Lower leg skin (tissue), 4 donors: ENCODE measurements at regions not wholly inside any gene's neighbourhood (a gene's known extent, or its start where the extent isn't known, plus 50 kb on each side); places are given as distances from the start of the nearest gene placed in this dataset.
A peak's percentile ranks its signal among the peaks of the same experiment; 100 is the strongest.

Experiments used
- DNase-seq, 2 donors: peaks; one replicate each; pipeline ENCODE4 v3.0.0-alpha.2; 2019; ENCODE audit warnings: low spot score in 2 of 2
- H3K4me3 ChIP-seq: fragments of 200-600 bp; sonication (generic); 2 replicates; pipeline ENCODE4 v1.5.1; 2017; ENCODE audit warnings: mild to moderate bottlenecking, low read depth; ENCODE audit not compliant: poor library complexity, severe bottlenecking
- POLR2A ChIP-seq, 2 donors: fragments of 450-650 bp; IDR thresholded peaks; one replicate each; pipeline ENCODE4 v1.6.1; 2016 to 2017; ENCODE audit warnings: antibody characterized with exemption in 2 of 2, mild to moderate bottlenecking in 1 of 2, moderate library complexity in 1 of 2
- WGBS, 2 donors: methylation state at CpG; one replicate each; pipeline ENCODE4 v1.1.5; 2018; 5-methylcytosine and 5-hydroxymethylcytosine counted together
- intact Hi-C: fragments of 100-400 bp; cut with DNase I; formaldehyde crosslinking; loops from one replicate; pipeline ENCODE4 v1.15.0; 2023; ENCODE audit warnings: low total_unique reads
- TF ChIP-seq, protein P1 (sequence below), 3 donors: fragments of 450-650 bp; IDR thresholded peaks; one replicate each; pipeline ENCODE4 v1.5.1; 2016; ENCODE audit warnings: antibody characterized with exemption in 3 of 3, mild to moderate bottlenecking in 3 of 3, moderate library complexity in 2 of 3

DNA sequence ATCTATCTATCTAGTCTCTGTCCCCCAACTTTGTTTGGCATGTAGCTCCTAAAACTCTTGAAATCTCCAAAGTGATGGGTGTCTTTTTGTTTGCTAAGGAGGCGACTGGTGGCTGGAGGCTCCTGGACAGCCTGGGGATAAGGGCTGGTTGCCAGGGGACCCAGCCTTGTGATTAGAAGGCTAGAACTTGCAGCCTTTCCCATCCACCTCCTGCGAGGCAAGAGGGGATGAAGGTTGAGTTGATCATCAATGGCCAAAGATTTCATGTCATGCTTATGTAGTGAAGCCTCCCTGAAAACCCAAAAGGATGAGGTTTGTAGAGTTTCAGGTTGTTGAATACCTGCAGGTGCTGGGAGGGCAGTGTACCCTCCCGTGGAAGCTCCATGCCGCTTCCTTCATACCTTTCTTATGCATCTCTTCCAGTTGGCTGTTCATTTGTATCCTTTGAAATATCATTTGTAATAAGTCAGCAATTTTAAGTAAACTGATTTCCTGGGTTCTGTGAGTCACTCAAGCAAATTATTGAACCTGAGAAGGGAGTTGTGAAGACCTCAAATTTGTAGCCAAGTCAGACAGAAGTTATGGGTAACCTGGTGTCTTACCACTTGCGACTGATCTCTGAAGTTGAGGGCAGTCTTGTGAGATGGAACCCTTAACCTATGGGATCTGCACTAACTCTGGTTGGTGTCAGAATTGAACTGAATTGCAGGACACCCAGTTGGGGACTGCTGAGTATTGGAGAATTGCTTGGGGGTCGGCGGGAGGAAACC, 202.4 kb downstream of the SEC14L1 start:
- intact Hi-C loops, result no loop called here
- peak in 1 of 2 donors; percentile 67 for DNase-seq
- no peak overlapping the region for H3K4me3 ChIP-seq
- 93 to 95% methylated on average over 7 of the region's 7 CpGs for WGBS, 2 donors
- TF ChIP-seq, protein P1, sequence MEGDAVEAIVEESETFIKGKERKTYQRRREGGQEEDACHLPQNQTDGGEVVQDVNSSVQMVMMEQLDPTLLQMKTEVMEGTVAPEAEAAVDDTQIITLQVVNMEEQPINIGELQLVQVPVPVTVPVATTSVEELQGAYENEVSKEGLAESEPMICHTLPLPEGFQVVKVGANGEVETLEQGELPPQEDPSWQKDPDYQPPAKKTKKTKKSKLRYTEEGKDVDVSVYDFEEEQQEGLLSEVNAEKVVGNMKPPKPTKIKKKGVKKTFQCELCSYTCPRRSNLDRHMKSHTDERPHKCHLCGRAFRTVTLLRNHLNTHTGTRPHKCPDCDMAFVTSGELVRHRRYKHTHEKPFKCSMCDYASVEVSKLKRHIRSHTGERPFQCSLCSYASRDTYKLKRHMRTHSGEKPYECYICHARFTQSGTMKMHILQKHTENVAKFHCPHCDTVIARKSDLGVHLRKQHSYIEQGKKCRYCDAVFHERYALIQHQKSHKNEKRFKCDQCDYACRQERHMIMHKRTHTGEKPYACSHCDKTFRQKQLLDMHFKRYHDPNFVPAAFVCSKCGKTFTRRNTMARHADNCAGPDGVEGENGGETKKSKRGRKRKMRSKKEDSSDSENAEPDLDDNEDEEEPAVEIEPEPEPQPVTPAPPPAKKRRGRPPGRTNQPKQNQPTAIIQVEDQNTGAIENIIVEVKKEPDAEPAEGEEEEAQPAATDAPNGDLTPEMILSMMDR (IDR thresholded peaks at IDR 0.05), result no peak
- TF ChIP-seq POLR2A (IDR thresholded peaks at IDR 0.05), result no peak

DNA sequence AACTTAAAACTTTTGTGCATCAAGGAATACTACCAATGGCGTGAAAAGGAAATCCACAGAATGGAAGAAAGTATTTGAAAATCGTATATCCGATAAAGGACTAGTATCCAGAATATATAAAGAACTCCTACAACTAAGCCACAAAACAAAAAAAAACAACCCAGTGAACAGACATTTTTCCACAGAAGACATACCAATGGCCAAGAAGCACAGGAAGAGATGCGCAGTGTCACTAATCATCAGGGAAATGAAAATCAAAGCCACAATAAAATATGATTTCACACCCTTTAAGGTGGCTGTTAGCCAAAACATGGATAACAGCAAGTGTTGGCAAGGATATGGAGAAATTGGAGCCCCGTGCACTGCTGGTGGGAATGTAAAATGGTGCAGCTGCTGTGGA, 203.3 kb downstream of the SEC14L1 start:
- intact Hi-C loops, result no loop called here
- 94 to 95% methylated on average over 5 of the region's 5 CpGs for WGBS, 2 donors
- TF ChIP-seq, protein P1 (IDR thresholded peaks at IDR 0.05), result no peak
- TF ChIP-seq POLR2A (IDR thresholded peaks at IDR 0.05), result no peak
- DNase-seq, result no peak
- no peak overlapping the region for H3K4me3 ChIP-seq

GRCh38 chr17:77345260-77345910, 204.6 kb downstream of the SEC14L1 start:
- H3K4me3 ChIP-seq, result no peak overlapping the region
- 82 to 84% methylated on average over 9 of the region's 9 CpGs for WGBS, 2 donors
- no peak for TF ChIP-seq POLR2A (IDR thresholded peaks at IDR 0.05)
- TF ChIP-seq, protein P1 (IDR thresholded peaks at IDR 0.05), result no peak
- DNase-seq, result peak; percentile 16 to 81
- intact Hi-C loops, result no loop called here

GRCh38 chr17:77346765-77347164, 206.0 kb downstream of the SEC14L1 start:
- H3K4me3 ChIP-seq, result no peak overlapping the region
- TF ChIP-seq POLR2A (IDR thresholded peaks at IDR 0.05), result no peak
- TF ChIP-seq, protein P1 (IDR thresholded peaks at IDR 0.05), result no peak
- DNase-seq, result peak in 1 of 2 donors; percentile 48
- 96 to 98% methylated on average over 3 of the region's 3 CpGs for WGBS, 2 donors
- intact Hi-C loops, result no loop called here

GRCh38 chr17:77347544-77347943, 206.8 kb downstream of the SEC14L1 start:
- WGBS, 2 donors, result 92 to 97% methylated on average over 4 of the region's 4 CpGs
- TF ChIP-seq, protein P1 (IDR thresholded peaks at IDR 0.05), result no peak
- TF ChIP-seq POLR2A (IDR thresholded peaks at IDR 0.05), result no peak
- intact Hi-C loops, result no loop called here
- H3K4me3 ChIP-seq, result no peak overlapping the region
- no peak for DNase-seq
